ENCODE measurements at regions not wholly inside any gene's neighbourhood (a gene's known extent, or its start where the extent isn't known, plus 50 kb on each side); places are given as distances from the start of the nearest gene placed in this dataset.

DNA sequence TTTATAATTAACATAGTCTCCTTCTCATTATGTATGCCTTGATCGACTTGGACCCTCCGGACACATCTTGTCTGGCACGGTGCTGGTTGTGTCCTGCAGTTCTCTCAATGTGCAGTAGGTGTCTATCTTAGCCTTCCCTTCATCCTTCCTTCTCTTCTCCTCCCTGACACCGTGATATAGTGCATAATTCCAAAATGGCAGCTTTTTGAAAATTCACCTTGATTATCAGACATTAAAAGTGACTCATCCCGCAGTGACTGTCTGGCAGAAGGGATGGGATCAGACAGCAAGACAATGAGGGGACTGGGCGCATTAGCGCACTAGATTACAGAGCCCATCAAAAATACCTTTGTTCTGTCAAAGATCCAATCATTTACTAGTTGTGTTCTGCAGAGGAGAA, 70.0 kb upstream of the PMFBP1 start:
- Histone ChIP-seq H3K4me3 (no peak overlapping the region), H3K36me3 (no peaks in the 10 kb centered on the region), H3K9me3 (replicated peaks) (no peaks in the 10 kb centered on the region), H3K27ac (replicated peaks) (no peak overlapping the region), H3K4me1 (no peaks in the 10 kb centered on the region), H3K27me3 (ENCODE audit: low read depth) (peaks cover 17% of the 10 kb centered on the region)
- no peak for DNase-seq
- intact Hi-C loops (cut with micrococcal nuclease): no loop called here
- TF ChIP-seq, protein P1, sequence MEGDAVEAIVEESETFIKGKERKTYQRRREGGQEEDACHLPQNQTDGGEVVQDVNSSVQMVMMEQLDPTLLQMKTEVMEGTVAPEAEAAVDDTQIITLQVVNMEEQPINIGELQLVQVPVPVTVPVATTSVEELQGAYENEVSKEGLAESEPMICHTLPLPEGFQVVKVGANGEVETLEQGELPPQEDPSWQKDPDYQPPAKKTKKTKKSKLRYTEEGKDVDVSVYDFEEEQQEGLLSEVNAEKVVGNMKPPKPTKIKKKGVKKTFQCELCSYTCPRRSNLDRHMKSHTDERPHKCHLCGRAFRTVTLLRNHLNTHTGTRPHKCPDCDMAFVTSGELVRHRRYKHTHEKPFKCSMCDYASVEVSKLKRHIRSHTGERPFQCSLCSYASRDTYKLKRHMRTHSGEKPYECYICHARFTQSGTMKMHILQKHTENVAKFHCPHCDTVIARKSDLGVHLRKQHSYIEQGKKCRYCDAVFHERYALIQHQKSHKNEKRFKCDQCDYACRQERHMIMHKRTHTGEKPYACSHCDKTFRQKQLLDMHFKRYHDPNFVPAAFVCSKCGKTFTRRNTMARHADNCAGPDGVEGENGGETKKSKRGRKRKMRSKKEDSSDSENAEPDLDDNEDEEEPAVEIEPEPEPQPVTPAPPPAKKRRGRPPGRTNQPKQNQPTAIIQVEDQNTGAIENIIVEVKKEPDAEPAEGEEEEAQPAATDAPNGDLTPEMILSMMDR (IDR thresholded peaks at IDR 0.05; ENCODE audit: borderline replicate concordance): peak; percentile 57

- Histone ChIP-seq H3K4me3 (no peak overlapping the region), H3K27me3 (ENCODE audit: low read depth) (peaks cover 17% of the 10 kb centered on the region), H3K9me3 (replicated peaks) (no peaks in the 10 kb centered on the region), H3K36me3 (no peaks in the 10 kb centered on the region), H3K4me1 (no peaks in the 10 kb centered on the region), H3K27ac (replicated peaks) (no peak overlapping the region)
- TF ChIP-seq, protein P1 (IDR thresholded peaks at IDR 0.05; ENCODE audit: borderline replicate concordance): no peak
- intact Hi-C loops (cut with micrococcal nuclease): no loop called here
- DNase-seq: no peak
Measured at GRCh38 chr16:72241008-72241407, 69.1 kb upstream of the PMFBP1 start.

DNA sequence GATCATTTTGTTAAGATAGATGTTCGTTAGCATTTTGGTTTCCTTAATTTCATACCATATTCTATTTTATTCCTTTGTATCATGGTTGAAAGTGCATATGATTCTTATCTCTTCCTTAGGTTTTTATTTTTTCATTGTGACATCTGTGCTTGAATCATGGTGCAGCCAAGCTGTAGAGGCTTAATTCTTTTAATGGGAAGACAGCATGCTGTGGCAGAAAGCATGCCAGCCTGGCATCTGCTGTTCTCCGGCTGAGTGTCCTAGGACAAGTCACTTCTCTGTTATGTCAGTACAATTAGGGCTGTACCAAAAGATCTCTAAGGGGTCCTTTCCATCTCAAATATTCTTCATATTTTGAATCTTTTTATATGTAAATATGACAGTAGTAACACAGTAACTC, 68.5 kb upstream of the PMFBP1 start:
- DNase-seq: no peak
- intact Hi-C loops (cut with micrococcal nuclease): no loop called here
- TF ChIP-seq, protein P1 (IDR thresholded peaks at IDR 0.05; ENCODE audit: borderline replicate concordance): no peak

DNA sequence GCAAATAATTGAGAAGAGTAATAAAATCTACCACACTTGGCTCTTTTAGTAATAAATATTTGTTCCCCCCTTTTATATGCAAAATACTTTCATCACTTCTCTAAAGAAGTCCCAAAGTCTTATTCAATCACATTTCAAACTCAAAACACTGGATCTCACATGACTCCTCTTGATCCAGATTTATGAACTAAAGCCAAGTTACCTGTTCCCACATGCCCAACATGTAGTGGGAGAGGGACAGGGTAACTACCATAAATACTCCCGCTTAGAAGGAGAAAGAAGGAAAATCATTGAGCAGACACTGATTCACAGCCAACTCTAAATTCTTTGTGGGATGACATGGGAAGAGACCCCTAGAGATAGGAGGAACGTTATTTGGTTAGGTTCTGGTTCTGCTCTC, 64.9 kb upstream of the PMFBP1 start:
- H3K4me1 ChIP-seq: no peaks in the 10 kb centered on the region
- H3K27me3 ChIP-seq (ENCODE audit: low read depth): peaks cover 7% of the 10 kb centered on the region
- no peak for DNase-seq
- H3K36me3 ChIP-seq: no peaks in the 10 kb centered on the region
- intact Hi-C loops (cut with micrococcal nuclease): no loop called here
- H3K4me3 ChIP-seq: no peak overlapping the region
- TF ChIP-seq, protein P1 (IDR thresholded peaks at IDR 0.05; ENCODE audit: borderline replicate concordance): no peak
- no peak overlapping the region for H3K27ac ChIP-seq (replicated peaks)
- peaks cover 7% of the 10 kb centered on the region for H3K9me3 ChIP-seq (replicated peaks)

More for the DNA sequence above, 68.5 kb upstream of the PMFBP1 start:
- Histone ChIP-seq H3K36me3 (no peaks in the 10 kb centered on the region), H3K27ac (replicated peaks) (no peak overlapping the region), H3K27me3 (ENCODE audit: low read depth) (peaks cover 17% of the 10 kb centered on the region), H3K4me3 (no peak overlapping the region), H3K4me1 (no peaks in the 10 kb centered on the region), H3K9me3 (replicated peaks) (no peaks in the 10 kb centered on the region)

- peaks cover 7% of the 10 kb centered on the region for H3K9me3 ChIP-seq (replicated peaks)
- DNase-seq: no peak
- H3K4me1 ChIP-seq: no peaks in the 10 kb centered on the region
- intact Hi-C loops (cut with micrococcal nuclease): no loop called here
- H3K36me3 ChIP-seq: no peaks in the 10 kb centered on the region
- no peak overlapping the region for H3K27ac ChIP-seq (replicated peaks)
- H3K27me3 ChIP-seq (ENCODE audit: low read depth): no peaks in the 10 kb centered on the region
- no peak overlapping the region for H3K4me3 ChIP-seq
- TF ChIP-seq, protein P1 (IDR thresholded peaks at IDR 0.05; ENCODE audit: borderline replicate concordance): no peak
Measured at GRCh38 chr16:72234387-72234786, 62.4 kb upstream of the PMFBP1 start.

DNA sequence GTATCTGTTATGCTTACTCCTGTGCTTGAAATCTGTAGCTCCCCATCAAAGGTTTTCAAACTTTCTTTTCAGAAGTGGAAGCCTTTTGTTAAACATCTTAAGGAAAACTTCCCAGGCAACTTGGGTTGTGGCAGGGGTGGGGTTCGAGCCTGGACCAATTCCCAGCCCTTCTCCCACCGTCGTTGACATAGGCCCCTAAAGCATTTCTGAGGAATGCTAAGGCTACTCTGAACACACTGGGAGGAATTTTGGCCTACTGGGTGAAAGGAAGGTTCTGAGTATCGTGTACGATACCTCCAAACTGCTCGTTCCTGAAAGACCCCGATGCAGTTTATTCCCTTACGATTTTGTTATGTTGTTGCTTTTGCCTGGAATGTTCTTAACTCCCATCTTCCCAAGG, 56.1 kb upstream of the PMFBP1 start:
- DNase-seq: no peak
- TF ChIP-seq, protein P1 (IDR thresholded peaks at IDR 0.05; ENCODE audit: borderline replicate concordance): no peak
- H3K4me1 ChIP-seq: no peaks in the 10 kb centered on the region
- no peaks in the 10 kb centered on the region for H3K9me3 ChIP-seq (replicated peaks)
- no peak overlapping the region for H3K4me3 ChIP-seq
- no peaks in the 10 kb centered on the region for H3K27me3 ChIP-seq (ENCODE audit: low read depth)
- intact Hi-C loops (cut with micrococcal nuclease): no loop called here
- no peaks in the 10 kb centered on the region for H3K36me3 ChIP-seq
- no peak overlapping the region for H3K27ac ChIP-seq (replicated peaks)

All from left ventricle myocardium inferior (tissue), 1 donor.